G401.6 (cell line): ENCODE measurements at regions not wholly inside any gene's neighbourhood (a gene's known extent, or its start where the extent isn't known, plus 50 kb on each side); places are given as distances from the start of the nearest gene placed in this dataset.

Experiments used
- FAIRE-seq: peaks from 2 replicates; lab custom pipeline; 2012; peaks lifted over from hg19 to GRCh38; lab: Jason Lieb, UNC

GRCh38 chr13:78334059-78334458 lies 269.3 kb downstream of the POU4F1 start:
- no peak for FAIRE-seq

GRCh38 chr13:78326633-78327032 lies 276.7 kb downstream of the POU4F1 start:
- FAIRE-seq, result no peak

GRCh38 chr13:78325585-78325984 lies 277.8 kb downstream of the POU4F1 start:
- no peak for FAIRE-seq

GRCh38 chr13:78323848-78324247 lies 279.5 kb downstream of the POU4F1 start:
- FAIRE-seq, result no peak

GRCh38 chr13:78323040-78323439 lies 280.3 kb downstream of the POU4F1 start:
- FAIRE-seq, result no peak

- no peak for FAIRE-seq
Observed at GRCh38 chr13:78319101-78319627, 284.2 kb downstream of the POU4F1 start.

- no peak for FAIRE-seq
Observed at GRCh38 chr13:78317030-78317429, 286.3 kb downstream of the POU4F1 start.

GRCh38 chr13:78309497-78310180 lies 293.7 kb downstream of the POU4F1 start:
- FAIRE-seq, result no peak

- FAIRE-seq, result no peak
Observed at GRCh38 chr13:78306519-78307206, 296.7 kb downstream of the POU4F1 start.

- FAIRE-seq, result no peak
Observed at GRCh38 chr13:78305171-78305570, 298.2 kb downstream of the POU4F1 start.

GRCh38 chr13:78299832-78300623 lies 303.3 kb downstream of the POU4F1 start:
- FAIRE-seq, result no peak

GRCh38 chr13:78298657-78299056 lies 304.7 kb downstream of the POU4F1 start:
- no peak for FAIRE-seq

- peak; percentile 13 for FAIRE-seq
Observed at GRCh38 chr13:78286748-78287147, 316.6 kb downstream of the POU4F1 start.

- FAIRE-seq, result no peak
Observed at GRCh38 chr13:78265098-78265497, 338.3 kb downstream of the POU4F1 start.

- FAIRE-seq, result no peak
Observed at GRCh38 chr13:78258304-78258703, 339.7 kb upstream of the EDNRB start.

- no peak for FAIRE-seq
Observed at GRCh38 chr13:78256484-78256883, 337.9 kb upstream of the EDNRB start.

- FAIRE-seq, result no peak
Observed at GRCh38 chr13:78254113-78254512, 335.5 kb upstream of the EDNRB start.

- no peak for FAIRE-seq
Observed at GRCh38 chr13:78247362-78247761, 328.7 kb upstream of the EDNRB start.

GRCh38 chr13:78241278-78241919 lies 322.8 kb upstream of the EDNRB start:
- FAIRE-seq, result peak; percentile 36

GRCh38 chr13:78239714-78240113 lies 321.1 kb upstream of the EDNRB start:
- FAIRE-seq, result no peak

- no peak for FAIRE-seq
Observed at GRCh38 chr13:78238911-78239310, 320.3 kb upstream of the EDNRB start.

- FAIRE-seq, result no peak
Observed at GRCh38 chr13:78228940-78229339, 310.3 kb upstream of the EDNRB start.
